ENCODE measurements at regions not wholly inside any gene's neighbourhood (a gene's known extent, or its start where the extent isn't known, plus 50 kb on each side); places are given as distances from the start of the nearest gene placed in this dataset.

DNA sequence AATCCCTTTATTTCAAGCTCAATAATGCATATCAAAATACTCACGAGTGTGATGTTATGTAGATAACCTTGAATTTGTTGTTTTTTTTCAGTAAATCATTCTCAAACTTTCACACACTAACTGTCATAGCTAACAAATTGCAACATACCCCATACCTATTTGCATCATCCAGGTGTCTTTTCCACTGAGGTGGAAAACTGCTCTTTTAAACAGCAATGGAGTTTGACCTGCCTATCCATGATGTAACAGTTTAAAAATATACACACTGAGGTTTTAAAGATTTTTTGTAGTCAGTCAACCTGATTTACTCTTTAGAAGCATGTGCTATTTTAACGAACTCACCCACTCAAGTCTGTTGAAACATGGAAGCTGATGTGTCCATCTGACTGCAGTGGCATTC is 298.7 kb downstream of the RND3 start:
- H3K4me3 ChIP-seq (replicated peaks; ENCODE audit: low read depth, low read length), result no peak overlapping the region
- TF ChIP-seq, protein P1, sequence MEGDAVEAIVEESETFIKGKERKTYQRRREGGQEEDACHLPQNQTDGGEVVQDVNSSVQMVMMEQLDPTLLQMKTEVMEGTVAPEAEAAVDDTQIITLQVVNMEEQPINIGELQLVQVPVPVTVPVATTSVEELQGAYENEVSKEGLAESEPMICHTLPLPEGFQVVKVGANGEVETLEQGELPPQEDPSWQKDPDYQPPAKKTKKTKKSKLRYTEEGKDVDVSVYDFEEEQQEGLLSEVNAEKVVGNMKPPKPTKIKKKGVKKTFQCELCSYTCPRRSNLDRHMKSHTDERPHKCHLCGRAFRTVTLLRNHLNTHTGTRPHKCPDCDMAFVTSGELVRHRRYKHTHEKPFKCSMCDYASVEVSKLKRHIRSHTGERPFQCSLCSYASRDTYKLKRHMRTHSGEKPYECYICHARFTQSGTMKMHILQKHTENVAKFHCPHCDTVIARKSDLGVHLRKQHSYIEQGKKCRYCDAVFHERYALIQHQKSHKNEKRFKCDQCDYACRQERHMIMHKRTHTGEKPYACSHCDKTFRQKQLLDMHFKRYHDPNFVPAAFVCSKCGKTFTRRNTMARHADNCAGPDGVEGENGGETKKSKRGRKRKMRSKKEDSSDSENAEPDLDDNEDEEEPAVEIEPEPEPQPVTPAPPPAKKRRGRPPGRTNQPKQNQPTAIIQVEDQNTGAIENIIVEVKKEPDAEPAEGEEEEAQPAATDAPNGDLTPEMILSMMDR (IDR thresholded peaks at IDR 0.05; ENCODE audit: insufficient read depth, low read length, poor library complexity, severe bottlenecking), result no peak
- no peaks in the 10 kb centered on the region for H3K27me3 ChIP-seq (replicated peaks; ENCODE audit: control insufficient read depth, insufficient read depth, low read length)
- no peaks in the 10 kb centered on the region for H3K36me3 ChIP-seq (ENCODE audit: control insufficient read depth, insufficient read depth, low read length)
- no peak for DNase-seq (ENCODE audit: extremely low read depth, insufficient read length)

GRCh38 chr2:150188177-150188576 is 299.3 kb downstream of the RND3 start:
- no peak for DNase-seq (ENCODE audit: extremely low read depth, insufficient read length)
- TF ChIP-seq, protein P1 (IDR thresholded peaks at IDR 0.05; ENCODE audit: insufficient read depth, low read length, poor library complexity, severe bottlenecking), result no peak
- Histone ChIP-seq H3K27me3 (replicated peaks; ENCODE audit: control insufficient read depth, insufficient read depth, low read length) (no peaks in the 10 kb centered on the region), H3K4me3 (replicated peaks; ENCODE audit: low read depth, low read length) (no peak overlapping the region), H3K36me3 (ENCODE audit: control insufficient read depth, insufficient read depth, low read length) (no peaks in the 10 kb centered on the region)

GRCh38 chr2:150182566-150183235 is 304.8 kb downstream of the RND3 start:
- TF ChIP-seq, protein P1 (IDR thresholded peaks at IDR 0.05; ENCODE audit: insufficient read depth, low read length, poor library complexity, severe bottlenecking), result no peak
- Histone ChIP-seq H3K36me3 (ENCODE audit: control insufficient read depth, insufficient read depth, low read length) (no peaks in the 10 kb centered on the region), H3K27me3 (replicated peaks; ENCODE audit: control insufficient read depth, insufficient read depth, low read length) (no peaks in the 10 kb centered on the region), H3K4me3 (replicated peaks; ENCODE audit: low read depth, low read length) (no peak overlapping the region)
- no peak for DNase-seq (ENCODE audit: extremely low read depth, insufficient read length)

GRCh38 chr2:150178591-150178990 is 308.9 kb downstream of the RND3 start:
- no peaks in the 10 kb centered on the region for H3K27me3 ChIP-seq (replicated peaks; ENCODE audit: control insufficient read depth, insufficient read depth, low read length)
- H3K4me3 ChIP-seq (replicated peaks; ENCODE audit: low read depth, low read length), result no peak overlapping the region
- no peaks in the 10 kb centered on the region for H3K36me3 ChIP-seq (ENCODE audit: control insufficient read depth, insufficient read depth, low read length)
- no peak for DNase-seq (ENCODE audit: extremely low read depth, insufficient read length)
- TF ChIP-seq, protein P1 (IDR thresholded peaks at IDR 0.05; ENCODE audit: insufficient read depth, low read length, poor library complexity, severe bottlenecking), result no peak

GRCh38 chr2:150174971-150175421 is 312.5 kb downstream of the RND3 start:
- Histone ChIP-seq H3K36me3 (ENCODE audit: control insufficient read depth, insufficient read depth, low read length) (no peaks in the 10 kb centered on the region), H3K4me3 (replicated peaks; ENCODE audit: low read depth, low read length) (no peak overlapping the region), H3K27me3 (replicated peaks; ENCODE audit: control insufficient read depth, insufficient read depth, low read length) (no peaks in the 10 kb centered on the region)
- TF ChIP-seq, protein P1 (IDR thresholded peaks at IDR 0.05; ENCODE audit: insufficient read depth, low read length, poor library complexity, severe bottlenecking), result no peak
- no peak for DNase-seq (ENCODE audit: extremely low read depth, insufficient read length)
